Left lung (tissue), 4 donors: ENCODE measurements at regions not wholly inside any gene's neighbourhood (a gene's known extent, or its start where the extent isn't known, plus 50 kb on each side); places are given as distances from the start of the nearest gene placed in this dataset.

Source experiments
- ATAC-seq: fragments of 200-7000 bp; cut with Tn5 transposase; one replicate; pipeline ENCODE4 v1.9.1; 2020; ENCODE audit warnings: moderate library complexity
- DNase-seq, 4 donors: peaks; one replicate each; pipeline ENCODE4 v3.0.0-alpha.2; 2013 to 2020
- H3K27ac ChIP-seq, 2 donors: fragments of 200-600 bp; sonication (generic) in 1 of 2; one replicate each; pipeline versions ENCODE4 v1.5.0 to v1.8.0; 2020 to 2021
- H3K27me3 ChIP-seq, 2 donors: fragments of 200-600 bp; sonication (generic) in 1 of 2; one replicate each; pipeline versions ENCODE4 v1.5.0 to v1.8.0; 2020 to 2021
- H3K36me3 ChIP-seq, 2 donors: fragments of 200-600 bp; sonication (generic) in 1 of 2; one replicate each; pipeline versions ENCODE4 v1.5.0 to v1.8.0; 2020 to 2021
- H3K4me1 ChIP-seq, 2 donors: fragments of 200-600 bp; one replicate each; pipeline ENCODE4 v1.8.0; 2021
- H3K4me3 ChIP-seq, 2 donors: fragments of 200-600 bp; sonication (generic) in 1 of 2; one replicate each; pipeline versions ENCODE4 v1.5.0 to v1.8.0; 2020 to 2021; ENCODE audit warnings: mild to moderate bottlenecking in 1 of 2
- H3K9me3 ChIP-seq, 2 donors: fragments of 200-600 bp; sonication (generic) in 1 of 2; one replicate each; pipeline versions ENCODE4 v1.5.0 to v1.8.0; 2020 to 2021
- CTCF ChIP-seq, 2 donors: fragments of 200-600 bp; sonication (generic) in 1 of 2; IDR thresholded peaks; one replicate each; pipeline versions ENCODE4 v1.5.0 to v1.8.0; 2021; ENCODE audit warnings: antibody characterized with exemption in 2 of 2
- intact Hi-C, 2 donors: fragments of 100-400 bp; cut with DNase I; formaldehyde crosslinking; loops; one replicate each; pipeline versions ENCODE4 v1.11.2 to v1.14.2; 2022
- donor health status: DM: no; HTN: yes; CAD: no.
- donor health status: DM: no; HTN: no; CAD: no.

GRCh38 chr1:30325999-30326398 lies 397.4 kb downstream of the MATN1 start:
- no peak overlapping the region for H3K27ac ChIP-seq
- intact Hi-C loops, result no loop called here
- peak in 1 of 4 donors; percentile 49 for DNase-seq
- no peak for ATAC-seq
- no peak overlapping the region for H3K4me3 ChIP-seq
- H3K4me1 ChIP-seq, result no peaks in the 10 kb centered on the region
- no peak for TF ChIP-seq CTCF (IDR thresholded peaks at IDR 0.05)
- peaks cover 0 to 13% of the 10 kb centered on the region in 2 donors for H3K27me3 ChIP-seq
- no peaks in the 10 kb centered on the region for H3K36me3 ChIP-seq
- H3K9me3 ChIP-seq, result no peaks in the 10 kb centered on the region

DNA sequence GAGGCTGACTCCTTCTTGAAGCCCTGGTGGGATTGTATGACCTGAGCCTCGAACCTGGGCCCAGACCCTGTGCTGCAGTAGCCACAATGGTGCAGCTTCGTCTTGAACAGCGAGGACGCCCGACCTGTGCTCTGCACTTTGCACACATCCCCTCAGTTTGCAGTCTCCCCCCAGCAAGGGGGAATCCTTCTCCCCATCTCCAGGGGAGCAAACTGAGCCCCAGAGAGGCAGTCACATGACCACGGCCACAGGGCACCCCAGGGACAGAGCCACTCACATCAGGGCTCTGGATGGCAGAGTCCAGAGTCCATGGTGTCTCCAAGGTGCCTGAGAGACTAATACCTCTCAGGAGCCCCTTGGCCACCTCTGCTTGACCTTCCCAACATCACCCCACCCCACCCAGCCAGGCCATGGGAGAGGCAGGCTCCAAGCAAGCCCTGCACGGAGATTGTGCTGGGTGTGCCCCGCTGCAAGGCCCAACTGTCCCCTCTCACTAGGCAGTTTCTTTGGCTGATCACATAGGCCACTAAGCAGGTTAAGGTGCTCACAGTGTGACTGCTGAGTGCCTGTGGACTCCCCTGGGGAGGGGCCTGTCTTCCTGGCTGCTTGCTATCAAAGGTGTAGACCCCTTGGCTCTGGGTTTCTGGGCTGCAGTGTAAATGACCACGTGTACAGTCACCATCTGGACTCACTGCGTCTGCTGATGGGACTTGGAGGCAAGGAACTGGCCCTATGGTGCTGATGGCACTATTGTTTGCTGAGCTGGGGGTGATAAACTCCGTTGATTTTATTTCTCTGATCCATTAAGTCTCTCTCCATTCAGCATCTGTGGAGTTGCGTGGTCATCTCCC lies 398.1 kb downstream of the MATN1 start:
- intact Hi-C loops, result no loop called here
- Histone ChIP-seq H3K4me1 (no peaks in the 10 kb centered on the region), H3K9me3 (no peaks in the 10 kb centered on the region), H3K27ac (no peak overlapping the region), H3K4me3 (no peak overlapping the region), H3K27me3 (peaks cover 0 to 19% of the 10 kb centered on the region in 2 donors), H3K36me3 (no peaks in the 10 kb centered on the region)
- TF ChIP-seq CTCF (IDR thresholded peaks at IDR 0.05), result no peak
- DNase-seq (no peak), ATAC-seq (no peak)

DNA sequence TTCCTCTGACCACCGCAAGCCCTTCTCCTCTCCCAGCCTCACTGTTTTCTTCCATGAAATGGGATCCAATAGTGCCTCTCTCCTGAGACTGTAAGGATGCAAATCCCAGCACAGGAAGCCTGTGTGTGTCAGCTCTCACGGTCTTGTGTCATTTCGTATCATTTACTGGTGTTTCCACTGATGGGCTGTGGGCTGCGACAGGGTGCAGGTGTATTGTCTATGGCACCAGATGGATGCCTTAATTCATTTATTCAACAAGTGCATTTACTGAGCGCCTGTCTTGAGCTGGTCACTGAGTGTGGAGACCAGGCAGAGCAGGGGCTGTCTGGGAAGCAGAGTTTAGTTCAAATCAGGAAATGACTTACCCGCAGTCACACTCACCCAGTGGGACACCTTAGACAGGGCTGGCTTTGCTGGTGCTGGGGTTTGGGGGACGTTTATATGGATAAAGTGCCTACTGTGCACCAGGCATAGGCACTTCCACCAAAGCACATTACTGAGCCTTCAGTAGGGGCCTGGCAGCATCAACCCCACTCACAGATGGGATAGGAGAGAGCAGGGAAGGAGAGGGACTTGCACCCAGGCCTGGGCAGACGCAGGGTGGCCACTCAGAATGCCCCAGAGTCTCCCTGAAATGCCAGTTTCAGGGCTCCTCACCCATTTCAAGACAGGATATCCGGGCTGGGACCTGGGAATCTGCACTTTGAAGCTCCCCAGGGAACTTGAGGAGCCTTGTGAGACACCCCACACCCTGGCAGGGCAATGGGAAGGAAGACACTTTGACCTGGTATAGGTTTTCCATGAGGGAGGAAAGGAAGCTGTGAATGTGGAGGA lies 398.9 kb downstream of the MATN1 start:
- no peaks in the 10 kb centered on the region for H3K36me3 ChIP-seq
- no peak overlapping the region for H3K27ac ChIP-seq
- H3K27me3 ChIP-seq, result peaks cover 0 to 27% of the 10 kb centered on the region in 2 donors
- DNase-seq (no peak), ATAC-seq (no peak)
- H3K4me3 ChIP-seq, result no peak overlapping the region
- no peaks in the 10 kb centered on the region for H3K4me1 ChIP-seq
- no peak for TF ChIP-seq CTCF (IDR thresholded peaks at IDR 0.05)
- H3K9me3 ChIP-seq, result no peaks in the 10 kb centered on the region
- intact Hi-C loops, result no loop called here

DNA sequence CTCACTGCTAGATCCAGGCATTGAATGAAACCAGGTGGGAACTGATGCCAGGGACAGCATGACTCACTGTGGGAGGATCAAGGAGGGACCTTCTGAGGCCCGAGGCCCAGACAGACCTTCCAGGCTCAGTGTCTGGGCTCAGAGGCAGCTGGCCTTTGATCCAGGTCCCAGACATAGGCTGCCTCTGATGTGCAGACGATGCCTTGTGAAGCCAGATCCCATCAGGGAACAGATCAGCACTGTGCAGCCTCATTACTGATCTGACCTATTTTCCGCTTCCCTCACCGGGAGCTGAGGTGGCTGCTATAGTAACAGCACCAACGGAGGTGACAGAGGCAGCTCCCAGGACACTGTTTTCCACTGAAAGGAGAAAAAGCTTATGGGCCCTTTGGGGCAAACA lies 399.5 kb downstream of the MATN1 start:
- no peak for TF ChIP-seq CTCF (IDR thresholded peaks at IDR 0.05)
- Histone ChIP-seq H3K27ac (no peak overlapping the region), H3K4me1 (no peaks in the 10 kb centered on the region), H3K9me3 (no peaks in the 10 kb centered on the region), H3K4me3 (no peak overlapping the region), H3K36me3 (no peaks in the 10 kb centered on the region), H3K27me3 (peaks cover 0 to 33% of the 10 kb centered on the region in 2 donors)
- no peak for ATAC-seq
- intact Hi-C loops, result no loop called here
- DNase-seq, result no peak

DNA sequence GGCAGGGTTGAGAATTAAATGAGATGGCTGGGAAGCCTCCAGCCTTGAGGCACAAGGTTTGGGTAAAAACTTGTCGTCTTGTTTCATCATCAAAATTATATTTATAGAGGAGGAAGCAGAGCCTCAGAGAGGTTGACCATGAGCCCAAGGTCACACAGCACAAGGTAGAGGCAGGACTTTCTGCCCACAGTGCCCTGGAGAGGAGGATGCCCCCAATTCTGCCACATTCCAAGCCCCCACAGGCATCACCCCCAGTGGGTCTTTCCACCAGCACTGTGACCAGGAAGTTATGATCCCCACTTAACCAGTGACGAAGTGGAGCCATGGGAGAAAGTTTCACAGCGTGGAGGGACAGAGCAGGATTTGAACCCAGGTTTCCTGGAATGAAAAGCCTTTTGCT lies 400.0 kb downstream of the MATN1 start:
- no peaks in the 10 kb centered on the region for H3K9me3 ChIP-seq
- intact Hi-C loops, result no loop called here
- no peaks in the 10 kb centered on the region for H3K36me3 ChIP-seq
- H3K27me3 ChIP-seq, result peaks cover 0 to 35% of the 10 kb centered on the region in 2 donors
- no peak overlapping the region for H3K27ac ChIP-seq
- DNase-seq (no peak), ATAC-seq (no peak)
- H3K4me3 ChIP-seq, result no peak overlapping the region
- H3K4me1 ChIP-seq, result no peaks in the 10 kb centered on the region
- TF ChIP-seq CTCF (IDR thresholded peaks at IDR 0.05), result no peak
